ENCODE measurements at regions not wholly inside any gene's neighbourhood (a gene's known extent, or its start where the extent isn't known, plus 50 kb on each side); places are given as distances from the start of the nearest gene placed in this dataset.
A peak's percentile ranks its signal among the peaks of the same experiment; 100 is the strongest.

- no peak for TF ChIP-seq CTCF (IDR thresholded peaks at IDR 0.05; ENCODE audit: low read depth, low read length, missing control alignments)
- DNase-seq (ENCODE audit: extremely low read depth, low read depth): no peak
Measured at GRCh38 chr4:7127576-7127975, 59.7 kb upstream of the GRPEL1 start.

GRCh38 chr4:7126981-7127380 is 59.1 kb upstream of the GRPEL1 start:
- DNase-seq (ENCODE audit: extremely low read depth, low read depth): no peak
- no peak for TF ChIP-seq CTCF (IDR thresholded peaks at IDR 0.05; ENCODE audit: low read depth, low read length, missing control alignments)
- H3K4me3 ChIP-seq (replicated peaks; ENCODE audit: low read depth, low read length): no peak overlapping the region

More at GRCh38 chr4:7127576-7127975, 59.7 kb upstream of the GRPEL1 start:
- H3K4me3 ChIP-seq (replicated peaks; ENCODE audit: low read depth, low read length): no peak overlapping the region

DNA sequence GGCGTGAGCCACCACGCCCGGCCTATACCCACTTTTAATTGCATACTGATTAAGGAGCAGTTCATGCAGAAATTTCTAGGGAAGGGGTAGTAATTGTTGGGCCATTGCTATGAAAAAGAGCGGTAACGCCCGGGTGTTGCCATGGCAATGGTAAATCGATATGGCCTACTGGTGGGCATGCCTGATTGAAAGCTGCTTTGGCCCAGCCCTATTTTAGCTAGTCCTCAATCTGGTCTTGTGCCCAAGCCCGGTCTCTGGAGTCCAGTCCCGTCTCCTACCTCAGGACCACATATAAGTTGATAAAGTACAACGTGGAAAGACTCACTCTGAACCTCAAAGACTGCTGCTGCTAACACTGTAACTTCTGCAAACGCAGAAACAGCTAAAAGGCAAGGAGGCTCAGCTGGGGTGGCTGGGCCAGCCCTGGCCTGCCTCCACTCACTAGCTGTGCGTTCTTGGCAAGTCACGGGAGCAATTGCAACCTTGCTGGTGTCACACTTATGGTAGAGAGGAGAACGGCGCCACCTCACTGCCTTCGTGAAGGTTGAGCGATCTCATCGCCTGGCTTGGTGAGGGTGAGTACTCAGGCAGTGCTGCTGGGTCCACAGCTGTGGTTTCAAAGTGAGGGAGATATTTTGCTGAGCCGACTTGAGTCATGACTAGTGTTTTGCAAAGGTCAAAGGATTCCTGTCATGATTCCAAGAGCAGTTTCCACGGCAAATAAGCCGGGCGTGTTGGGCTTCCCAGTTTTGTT is 57.0 kb upstream of the GRPEL1 start:
- TF ChIP-seq CTCF (IDR thresholded peaks at IDR 0.05; ENCODE audit: low read depth, low read length, missing control alignments): no peak
- DNase-seq (ENCODE audit: extremely low read depth, low read depth): peak; percentile 35
- no peak overlapping the region for H3K4me3 ChIP-seq (replicated peaks; ENCODE audit: low read depth, low read length)

GRCh38 chr4:7121866-7122653 is 54.2 kb upstream of the GRPEL1 start:
- no peak for TF ChIP-seq CTCF (IDR thresholded peaks at IDR 0.05; ENCODE audit: low read depth, low read length, missing control alignments)
- no peak for DNase-seq (ENCODE audit: extremely low read depth, low read depth)
- no peak overlapping the region for H3K4me3 ChIP-seq (replicated peaks; ENCODE audit: low read depth, low read length)

DNA sequence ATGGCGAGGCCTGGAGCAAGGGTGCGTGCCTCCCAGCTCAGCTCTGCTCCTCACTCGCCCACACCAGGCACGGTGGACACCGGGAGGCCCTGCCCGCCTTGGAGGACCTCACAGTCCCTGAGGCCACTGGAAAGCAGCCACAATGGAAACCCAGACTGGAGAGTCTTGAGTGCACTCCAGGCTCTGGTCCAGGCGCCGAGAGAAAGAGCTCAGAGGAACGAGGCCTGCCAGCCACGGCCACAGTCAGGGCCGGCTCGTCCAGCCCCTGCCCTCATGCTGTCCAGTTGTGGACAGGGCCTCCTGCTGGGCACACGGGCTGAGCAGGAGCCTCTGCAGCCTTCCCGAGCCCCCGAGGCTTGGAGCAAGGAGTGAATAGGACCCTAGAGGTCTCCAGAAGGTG is 53.3 kb upstream of the GRPEL1 start:
- no peak for TF ChIP-seq CTCF (IDR thresholded peaks at IDR 0.05; ENCODE audit: low read depth, low read length, missing control alignments)
- no peak for DNase-seq (ENCODE audit: extremely low read depth, low read depth)
- H3K4me3 ChIP-seq (replicated peaks; ENCODE audit: low read depth, low read length): no peak overlapping the region

DNA sequence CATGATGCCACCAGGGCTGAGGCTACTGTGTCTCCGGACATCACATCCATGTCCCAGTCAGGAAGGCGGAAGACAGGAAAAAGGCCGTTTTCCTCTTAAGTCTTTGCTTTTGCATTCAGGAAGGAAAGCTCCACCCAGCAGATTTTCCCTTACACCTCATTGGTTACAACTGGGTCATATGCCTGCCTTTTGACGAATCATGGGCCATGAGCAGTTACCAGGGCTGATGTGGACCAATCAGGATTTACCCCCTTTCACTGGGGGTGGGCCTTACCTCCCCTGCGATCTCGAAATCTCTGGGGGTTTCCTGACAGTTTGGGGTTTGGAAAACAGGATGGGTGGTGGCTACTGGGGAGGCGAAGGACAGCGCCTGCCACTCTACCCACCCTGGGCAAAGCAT is 52.5 kb upstream of the GRPEL1 start:
- no peak overlapping the region for H3K4me3 ChIP-seq (replicated peaks; ENCODE audit: low read depth, low read length)
- no peak for TF ChIP-seq CTCF (IDR thresholded peaks at IDR 0.05; ENCODE audit: low read depth, low read length, missing control alignments)
- DNase-seq (ENCODE audit: extremely low read depth, low read depth): peak; percentile 21

All from HFF-Myc (cell line).